Thyroid gland (tissue), 4 donors: ENCODE measurements at regions not wholly inside any gene's neighbourhood (a gene's known extent, or its start where the extent isn't known, plus 50 kb on each side); places are given as distances from the start of the nearest gene placed in this dataset.

ENCODE experiments used
- POLR2A ChIP-seq, 2 donors: fragments of 450-650 bp; IDR thresholded peaks; one replicate each; pipeline ENCODE4 v1.6.1; 2017; ENCODE audit warnings: antibody characterized with exemption in 2 of 2, mild to moderate bottlenecking in 2 of 2, moderate library complexity in 1 of 2
- TF ChIP-seq, protein P1 (sequence below), 6 experiments: fragments of 200-600 bp in 3 of 6; fragments of 450-650 bp in 3 of 6; sonication (generic) in 3 of 6; IDR thresholded peaks; one replicate each; pipeline ENCODE4 v1.5.1; 2016 to 2019; ENCODE audit warnings: antibody characterized with exemption in 6 of 6, mild to moderate bottlenecking in 2 of 6, inconsistent platforms in 1 of 6, moderate library complexity in 1 of 6

GRCh38 chr4:174069848-174070330 is 213.6 kb downstream of the FBXO8 start:
- TF ChIP-seq, protein P1, sequence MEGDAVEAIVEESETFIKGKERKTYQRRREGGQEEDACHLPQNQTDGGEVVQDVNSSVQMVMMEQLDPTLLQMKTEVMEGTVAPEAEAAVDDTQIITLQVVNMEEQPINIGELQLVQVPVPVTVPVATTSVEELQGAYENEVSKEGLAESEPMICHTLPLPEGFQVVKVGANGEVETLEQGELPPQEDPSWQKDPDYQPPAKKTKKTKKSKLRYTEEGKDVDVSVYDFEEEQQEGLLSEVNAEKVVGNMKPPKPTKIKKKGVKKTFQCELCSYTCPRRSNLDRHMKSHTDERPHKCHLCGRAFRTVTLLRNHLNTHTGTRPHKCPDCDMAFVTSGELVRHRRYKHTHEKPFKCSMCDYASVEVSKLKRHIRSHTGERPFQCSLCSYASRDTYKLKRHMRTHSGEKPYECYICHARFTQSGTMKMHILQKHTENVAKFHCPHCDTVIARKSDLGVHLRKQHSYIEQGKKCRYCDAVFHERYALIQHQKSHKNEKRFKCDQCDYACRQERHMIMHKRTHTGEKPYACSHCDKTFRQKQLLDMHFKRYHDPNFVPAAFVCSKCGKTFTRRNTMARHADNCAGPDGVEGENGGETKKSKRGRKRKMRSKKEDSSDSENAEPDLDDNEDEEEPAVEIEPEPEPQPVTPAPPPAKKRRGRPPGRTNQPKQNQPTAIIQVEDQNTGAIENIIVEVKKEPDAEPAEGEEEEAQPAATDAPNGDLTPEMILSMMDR (IDR thresholded peaks at IDR 0.05): no peak
- TF ChIP-seq POLR2A (IDR thresholded peaks at IDR 0.05): no peak
